ENCODE measurements at regions not wholly inside any gene's neighbourhood (a gene's known extent, or its start where the extent isn't known, plus 50 kb on each side); places are given as distances from the start of the nearest gene placed in this dataset.

DNA sequence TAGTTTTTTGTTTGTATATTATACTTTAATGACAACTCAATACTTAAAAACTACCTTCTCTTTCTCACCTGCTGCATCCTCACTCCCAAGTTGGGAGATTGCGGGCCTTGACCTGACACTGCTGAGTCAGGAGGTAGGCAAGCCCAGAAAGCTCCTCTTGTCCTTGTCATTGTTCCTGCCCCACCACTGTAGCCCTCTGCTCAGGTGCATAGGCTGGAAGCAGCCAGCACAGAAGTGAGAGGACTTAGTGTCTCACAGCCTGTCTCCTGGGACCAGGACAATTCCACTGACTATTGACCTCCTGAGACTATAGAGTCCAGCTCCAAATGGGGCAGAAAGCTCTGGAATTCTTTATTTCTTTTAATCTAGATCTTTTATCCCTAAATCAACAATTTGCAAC, 123.5 kb upstream of the NDP start:
- Histone ChIP-seq H3K36me3 (ENCODE audit: control insufficient read depth in 4 of 4, insufficient read depth in 4 of 4, low read length in 3 of 4) (no peaks in the 10 kb centered on the region), H3K27ac (ENCODE audit: insufficient read depth in 1 of 2, low read depth in 1 of 2, low read length in 2 of 2, poor library complexity in 1 of 2, severe bottlenecking in 2 of 2) (no peak overlapping the region), H3K27me3 (replicated peaks in 2 of 5; ENCODE audit: control insufficient read depth in 4 of 5, insufficient read depth in 5 of 5, low read length in 4 of 5) (no peaks in the 10 kb centered on the region), H3K4me3 (ENCODE audit: control insufficient read depth in 1 of 7, extremely low read depth in 1 of 7, insufficient read depth in 4 of 7, low read depth in 2 of 7, low read length in 6 of 7) (no peak overlapping the region), H3K4me1 (ENCODE audit: control extremely low read depth in 1 of 4, control insufficient read depth in 4 of 4, insufficient read depth in 4 of 4, low read length in 3 of 4) (no peaks in the 10 kb centered on the region), H3K9me3 (ENCODE audit: control extremely low read depth in 1 of 5, control insufficient read depth in 4 of 5, insufficient read depth in 2 of 5, low read depth in 1 of 5, low read length in 4 of 5) (no peaks in the 10 kb centered on the region)
- DNase-seq: no peak
- no CpG with 5 or more reads among the region's 1 CpG for WGBS (ENCODE audit: insufficient coverage)
- POLR2A ChIA-PET: no interaction called here
- CTCF ChIA-PET: no interaction called here

DNA sequence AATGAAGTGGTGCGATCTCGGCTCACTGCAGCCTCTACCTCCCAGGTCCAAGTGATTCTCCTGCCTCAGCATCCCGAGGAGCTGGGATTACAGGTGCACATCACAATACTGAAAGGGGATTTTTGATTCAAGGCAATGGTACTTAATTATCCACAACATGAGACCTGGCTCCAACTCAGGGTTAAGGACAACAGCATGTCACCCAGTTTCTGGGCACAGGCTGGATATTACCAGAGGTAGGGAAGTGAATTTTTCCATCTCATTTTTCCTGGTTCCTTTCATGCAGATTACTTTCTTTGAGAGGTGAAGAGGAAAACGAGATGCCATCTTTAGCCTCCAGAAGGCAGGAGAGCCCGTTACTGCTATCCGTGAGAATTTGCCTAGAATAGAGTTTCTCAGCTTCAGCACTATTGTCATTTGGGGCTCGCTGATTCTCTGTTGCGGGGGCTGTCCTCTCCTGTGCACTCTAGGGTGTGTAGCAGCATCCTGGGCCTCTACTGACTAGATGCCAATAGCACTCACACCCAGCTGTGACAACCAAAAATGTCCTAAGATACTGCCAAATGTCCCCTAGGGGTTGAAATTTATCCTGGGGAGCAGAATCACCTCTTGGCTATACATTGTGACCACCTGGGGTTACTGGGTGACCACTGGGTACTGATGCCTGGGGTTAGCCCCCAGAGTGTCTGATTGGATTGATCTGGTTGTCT, 121.8 kb upstream of the NDP start:
- Histone ChIP-seq H3K27me3 (replicated peaks in 2 of 5; ENCODE audit: control insufficient read depth in 4 of 5, insufficient read depth in 5 of 5, low read length in 4 of 5) (peaks cover 0 to 1% (median 0%) of the 10 kb centered on the region in 5 experiments), H3K36me3 (ENCODE audit: control insufficient read depth in 4 of 4, insufficient read depth in 4 of 4, low read length in 3 of 4) (no peaks in the 10 kb centered on the region), H3K4me1 (ENCODE audit: control extremely low read depth in 1 of 4, control insufficient read depth in 4 of 4, insufficient read depth in 4 of 4, low read length in 3 of 4) (no peaks in the 10 kb centered on the region), H3K9me3 (ENCODE audit: control extremely low read depth in 1 of 5, control insufficient read depth in 4 of 5, insufficient read depth in 2 of 5, low read depth in 1 of 5, low read length in 4 of 5) (no peaks in the 10 kb centered on the region), H3K27ac (ENCODE audit: insufficient read depth in 1 of 2, low read depth in 1 of 2, low read length in 2 of 2, poor library complexity in 1 of 2, severe bottlenecking in 2 of 2) (no peak overlapping the region), H3K4me3 (ENCODE audit: control insufficient read depth in 1 of 7, extremely low read depth in 1 of 7, insufficient read depth in 4 of 7, low read depth in 2 of 7, low read length in 6 of 7) (no peak overlapping the region)
- CTCF ChIA-PET: no interaction called here
- no peak for DNase-seq
- 85% methylated on average over 4 of the region's 8 CpGs for WGBS (ENCODE audit: insufficient coverage)
- POLR2A ChIA-PET: no interaction called here

DNA sequence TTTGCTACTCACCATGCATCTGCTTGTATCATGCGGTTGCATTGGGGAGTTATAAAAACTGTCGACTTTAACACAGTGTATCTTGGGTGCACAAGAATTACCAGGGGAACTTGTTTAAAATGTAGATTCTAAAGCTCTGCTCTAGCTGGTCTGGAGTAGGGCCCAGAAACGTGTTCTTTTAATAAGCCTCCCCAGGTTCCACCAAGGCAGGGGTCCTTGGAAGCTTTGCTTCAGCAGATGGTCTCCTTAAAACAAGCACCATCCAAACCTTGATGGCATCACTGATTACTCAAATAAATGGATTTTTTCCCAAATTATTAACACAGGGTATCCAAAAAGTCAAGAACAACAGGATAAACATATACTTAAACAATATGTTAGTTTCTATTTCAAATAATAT, 120.2 kb upstream of the NDP start:
- no peak for DNase-seq
- 93% methylated on average over 2 of the region's 3 CpGs for WGBS (ENCODE audit: insufficient coverage)
- no peaks in the 10 kb centered on the region for H3K4me1 ChIP-seq (ENCODE audit: control extremely low read depth in 1 of 4, control insufficient read depth in 4 of 4, insufficient read depth in 4 of 4, low read length in 3 of 4)
- no peak overlapping the region for H3K27ac ChIP-seq (ENCODE audit: insufficient read depth in 1 of 2, low read depth in 1 of 2, low read length in 2 of 2, poor library complexity in 1 of 2, severe bottlenecking in 2 of 2)
- POLR2A ChIA-PET: no interaction called here
- no peaks in the 10 kb centered on the region for H3K9me3 ChIP-seq (ENCODE audit: control extremely low read depth in 1 of 5, control insufficient read depth in 4 of 5, insufficient read depth in 2 of 5, low read depth in 1 of 5, low read length in 4 of 5)
- no peak overlapping the region for H3K4me3 ChIP-seq (ENCODE audit: control insufficient read depth in 1 of 7, extremely low read depth in 1 of 7, insufficient read depth in 4 of 7, low read depth in 2 of 7, low read length in 6 of 7)
- CTCF ChIA-PET: no interaction called here
- no peaks in the 10 kb centered on the region for H3K36me3 ChIP-seq (ENCODE audit: control insufficient read depth in 4 of 4, insufficient read depth in 4 of 4, low read length in 3 of 4)
- H3K27me3 ChIP-seq (replicated peaks in 2 of 5; ENCODE audit: control insufficient read depth in 4 of 5, insufficient read depth in 5 of 5, low read length in 4 of 5): peaks cover 0 to 3% (median 0%) of the 10 kb centered on the region in 5 experiments

DNA sequence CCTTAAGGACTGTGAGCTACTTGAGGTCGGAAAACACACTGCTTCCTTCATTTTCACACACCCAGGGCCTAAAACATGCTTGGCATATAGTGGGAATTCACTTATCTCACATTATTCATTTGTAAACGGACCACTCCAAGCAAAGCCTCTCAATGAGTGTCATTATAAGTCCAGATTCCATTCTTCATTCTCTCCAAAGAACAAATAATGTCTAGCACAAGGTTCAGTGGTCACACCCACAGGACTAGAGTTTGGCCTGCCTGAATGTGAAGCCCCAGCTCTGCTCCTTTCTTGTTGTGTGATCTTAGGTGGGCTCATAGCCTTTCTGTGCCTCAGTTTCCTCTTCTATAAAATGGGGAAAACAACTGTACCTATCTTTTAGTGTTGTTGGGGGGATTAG, 119.6 kb upstream of the NDP start:
- H3K4me3 ChIP-seq (ENCODE audit: control insufficient read depth in 1 of 7, extremely low read depth in 1 of 7, insufficient read depth in 4 of 7, low read depth in 2 of 7, low read length in 6 of 7): no peak overlapping the region
- no peaks in the 10 kb centered on the region for H3K4me1 ChIP-seq (ENCODE audit: control extremely low read depth in 1 of 4, control insufficient read depth in 4 of 4, insufficient read depth in 4 of 4, low read length in 3 of 4)
- no peaks in the 10 kb centered on the region for H3K36me3 ChIP-seq (ENCODE audit: control insufficient read depth in 4 of 4, insufficient read depth in 4 of 4, low read length in 3 of 4)
- DNase-seq: no peak
- ChIA-PET CTCF (no interaction called here), POLR2A (no interaction called here)
- peaks cover 0 to 3% (median 0%) of the 10 kb centered on the region in 5 experiments for H3K27me3 ChIP-seq (replicated peaks in 2 of 5; ENCODE audit: control insufficient read depth in 4 of 5, insufficient read depth in 5 of 5, low read length in 4 of 5)
- no peak overlapping the region for H3K27ac ChIP-seq (ENCODE audit: insufficient read depth in 1 of 2, low read depth in 1 of 2, low read length in 2 of 2, poor library complexity in 1 of 2, severe bottlenecking in 2 of 2)
- 61% methylated on average over 2 of the region's 2 CpGs for WGBS (ENCODE audit: insufficient coverage)
- no peaks in the 10 kb centered on the region for H3K9me3 ChIP-seq (ENCODE audit: control extremely low read depth in 1 of 5, control insufficient read depth in 4 of 5, insufficient read depth in 2 of 5, low read depth in 1 of 5, low read length in 4 of 5)

DNA sequence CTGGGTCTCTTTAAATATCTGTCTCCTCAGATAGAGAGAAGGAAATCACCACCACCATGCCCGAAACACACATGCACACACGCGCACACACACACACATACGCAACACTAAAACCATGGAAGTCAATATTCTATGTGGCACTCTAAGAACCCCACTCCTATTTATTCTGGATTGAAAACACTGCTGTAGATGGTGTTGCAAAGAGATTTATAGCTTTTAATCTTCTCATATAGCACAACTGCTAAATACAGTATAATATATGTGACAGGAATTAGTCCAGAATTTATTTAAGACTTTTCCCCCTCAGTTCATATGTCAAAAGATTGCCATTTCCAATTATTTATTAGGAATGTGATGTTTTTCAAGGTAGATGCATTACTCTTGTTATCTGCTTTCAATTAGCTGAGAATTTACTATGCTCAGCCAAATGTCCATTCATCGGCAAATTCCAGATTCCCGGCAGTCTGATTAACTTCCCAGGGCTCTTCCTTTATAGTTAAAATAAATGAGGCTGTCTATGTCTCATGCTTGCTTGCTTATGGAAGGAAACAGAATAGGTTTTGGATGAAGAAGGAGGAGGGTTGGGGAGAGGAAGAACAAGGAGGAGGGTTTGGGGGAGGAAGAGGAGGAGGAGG, 115.4 kb upstream of the NDP start:
- CTCF ChIA-PET: no interaction called here
- H3K27ac ChIP-seq (ENCODE audit: insufficient read depth in 1 of 2, low read depth in 1 of 2, low read length in 2 of 2, poor library complexity in 1 of 2, severe bottlenecking in 2 of 2): no peak overlapping the region
- no peaks in the 10 kb centered on the region for H3K36me3 ChIP-seq (ENCODE audit: control insufficient read depth in 4 of 4, insufficient read depth in 4 of 4, low read length in 3 of 4)
- H3K27me3 ChIP-seq (replicated peaks in 2 of 5; ENCODE audit: control insufficient read depth in 4 of 5, insufficient read depth in 5 of 5, low read length in 4 of 5): peaks cover 0 to 9% (median 0%) of the 10 kb centered on the region in 5 experiments
- no peaks in the 10 kb centered on the region for H3K4me1 ChIP-seq (ENCODE audit: control extremely low read depth in 1 of 4, control insufficient read depth in 4 of 4, insufficient read depth in 4 of 4, low read length in 3 of 4)
- POLR2A ChIA-PET: no interaction called here
- H3K9me3 ChIP-seq (ENCODE audit: control extremely low read depth in 1 of 5, control insufficient read depth in 4 of 5, insufficient read depth in 2 of 5, low read depth in 1 of 5, low read length in 4 of 5): no peaks in the 10 kb centered on the region
- DNase-seq: no peak
- no CpG with 5 or more reads among the region's 6 CpGs for WGBS (ENCODE audit: insufficient coverage)
- H3K4me3 ChIP-seq (ENCODE audit: control insufficient read depth in 1 of 7, extremely low read depth in 1 of 7, insufficient read depth in 4 of 7, low read depth in 2 of 7, low read length in 6 of 7): no peak overlapping the region

DNA sequence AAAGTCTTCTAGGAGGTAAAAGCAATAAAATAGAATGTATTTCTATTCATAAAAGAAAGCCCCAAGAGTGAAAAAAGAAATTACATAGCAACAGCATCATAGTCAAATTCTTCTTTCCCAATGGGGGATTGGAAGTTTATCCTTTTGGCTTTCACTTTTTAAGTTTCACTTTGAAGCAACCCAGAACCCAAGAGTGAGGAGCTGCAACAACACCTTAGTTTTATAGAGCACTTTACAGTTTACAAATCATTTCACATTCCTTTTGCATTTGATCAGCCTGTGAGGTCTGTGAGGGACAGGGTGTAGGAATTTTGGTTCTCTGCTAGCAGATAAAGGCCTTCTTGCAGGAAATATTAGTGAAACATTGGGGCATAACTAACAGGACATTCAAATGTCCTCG, 112.0 kb upstream of the NDP start:
- peaks cover 0 to 9% (median 0%) of the 10 kb centered on the region in 5 experiments for H3K27me3 ChIP-seq (replicated peaks in 2 of 5; ENCODE audit: control insufficient read depth in 4 of 5, insufficient read depth in 5 of 5, low read length in 4 of 5)
- no peaks in the 10 kb centered on the region for H3K9me3 ChIP-seq (ENCODE audit: control extremely low read depth in 1 of 5, control insufficient read depth in 4 of 5, insufficient read depth in 2 of 5, low read depth in 1 of 5, low read length in 4 of 5)
- DNase-seq: no peak
- no peaks in the 10 kb centered on the region for H3K36me3 ChIP-seq (ENCODE audit: control insufficient read depth in 4 of 4, insufficient read depth in 4 of 4, low read length in 3 of 4)
- CTCF ChIA-PET: no interaction called here
- no peak overlapping the region for H3K4me3 ChIP-seq (ENCODE audit: control insufficient read depth in 1 of 7, extremely low read depth in 1 of 7, insufficient read depth in 4 of 7, low read depth in 2 of 7, low read length in 6 of 7)
- WGBS (ENCODE audit: insufficient coverage): 100% methylated on average over 1 of the region's 1 CpG
- no peak overlapping the region for H3K27ac ChIP-seq (ENCODE audit: insufficient read depth in 1 of 2, low read depth in 1 of 2, low read length in 2 of 2, poor library complexity in 1 of 2, severe bottlenecking in 2 of 2)
- POLR2A ChIA-PET: no interaction called here
- H3K4me1 ChIP-seq (ENCODE audit: control extremely low read depth in 1 of 4, control insufficient read depth in 4 of 4, insufficient read depth in 4 of 4, low read length in 3 of 4): no peaks in the 10 kb centered on the region

DNA sequence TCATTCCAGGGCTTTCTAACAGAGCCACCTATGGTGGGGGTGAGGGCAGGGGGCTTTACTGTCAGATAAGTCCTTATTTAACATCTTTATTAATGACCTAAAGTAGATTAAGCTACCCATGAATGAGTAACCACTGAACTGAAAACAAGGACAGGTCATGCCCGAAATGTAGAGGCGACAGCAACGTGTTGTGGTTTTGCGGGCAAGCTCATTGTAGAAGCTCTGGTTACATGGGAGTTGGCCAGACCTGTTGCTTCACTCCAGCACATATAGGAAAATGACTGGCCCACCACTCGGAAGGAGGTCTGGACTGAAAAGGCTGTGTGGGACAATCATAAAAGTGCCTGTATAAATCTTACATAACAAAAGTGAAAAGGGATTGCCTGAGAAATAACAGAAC, 109.6 kb upstream of the NDP start:
- H3K4me3 ChIP-seq (ENCODE audit: control insufficient read depth in 1 of 7, extremely low read depth in 1 of 7, insufficient read depth in 4 of 7, low read depth in 2 of 7, low read length in 6 of 7): no peak overlapping the region
- H3K9me3 ChIP-seq (ENCODE audit: control extremely low read depth in 1 of 5, control insufficient read depth in 4 of 5, insufficient read depth in 2 of 5, low read depth in 1 of 5, low read length in 4 of 5): peaks cover 0 to 2% (median 0%) of the 10 kb centered on the region in 5 experiments
- H3K36me3 ChIP-seq (ENCODE audit: control insufficient read depth in 4 of 4, insufficient read depth in 4 of 4, low read length in 3 of 4): no peaks in the 10 kb centered on the region
- ChIA-PET POLR2A (no interaction called here), CTCF (no interaction called here)
- H3K27me3 ChIP-seq (replicated peaks in 2 of 5; ENCODE audit: control insufficient read depth in 4 of 5, insufficient read depth in 5 of 5, low read length in 4 of 5): peaks cover 0 to 7% (median 0%) of the 10 kb centered on the region in 5 experiments
- H3K27ac ChIP-seq (ENCODE audit: insufficient read depth in 1 of 2, low read depth in 1 of 2, low read length in 2 of 2, poor library complexity in 1 of 2, severe bottlenecking in 2 of 2): no peak overlapping the region
- 75% methylated on average over 4 of the region's 5 CpGs for WGBS (ENCODE audit: insufficient coverage)
- no peaks in the 10 kb centered on the region for H3K4me1 ChIP-seq (ENCODE audit: control extremely low read depth in 1 of 4, control insufficient read depth in 4 of 4, insufficient read depth in 4 of 4, low read length in 3 of 4)
- no peak for DNase-seq
